ENCODE measurements at regions not wholly inside any gene's neighbourhood (a gene's known extent, or its start where the extent isn't known, plus 50 kb on each side); places are given as distances from the start of the nearest gene placed in this dataset.

GRCh38 chr7:25828468-25828867, 323.5 kb upstream of the NFE2L3 start:
- Mint-ChIP-seq H3K4me1 (ENCODE audit: low read depth, unreplicated experiment) (peaks cover 8% of the 10 kb centered on the region), H3K9me3 (ENCODE audit: unreplicated experiment) (no peaks in the 10 kb centered on the region), H3K36me3 (ENCODE audit: unreplicated experiment) (no peaks in the 10 kb centered on the region), H3K27ac (ENCODE audit: unreplicated experiment) (no peak overlapping the region), H3K27me3 (ENCODE audit: unreplicated experiment) (no peaks in the 10 kb centered on the region), H3K4me3 (ENCODE audit: unreplicated experiment) (no peak overlapping the region)
- no peak for DNase-seq
- TF ChIP-seq, protein P1, sequence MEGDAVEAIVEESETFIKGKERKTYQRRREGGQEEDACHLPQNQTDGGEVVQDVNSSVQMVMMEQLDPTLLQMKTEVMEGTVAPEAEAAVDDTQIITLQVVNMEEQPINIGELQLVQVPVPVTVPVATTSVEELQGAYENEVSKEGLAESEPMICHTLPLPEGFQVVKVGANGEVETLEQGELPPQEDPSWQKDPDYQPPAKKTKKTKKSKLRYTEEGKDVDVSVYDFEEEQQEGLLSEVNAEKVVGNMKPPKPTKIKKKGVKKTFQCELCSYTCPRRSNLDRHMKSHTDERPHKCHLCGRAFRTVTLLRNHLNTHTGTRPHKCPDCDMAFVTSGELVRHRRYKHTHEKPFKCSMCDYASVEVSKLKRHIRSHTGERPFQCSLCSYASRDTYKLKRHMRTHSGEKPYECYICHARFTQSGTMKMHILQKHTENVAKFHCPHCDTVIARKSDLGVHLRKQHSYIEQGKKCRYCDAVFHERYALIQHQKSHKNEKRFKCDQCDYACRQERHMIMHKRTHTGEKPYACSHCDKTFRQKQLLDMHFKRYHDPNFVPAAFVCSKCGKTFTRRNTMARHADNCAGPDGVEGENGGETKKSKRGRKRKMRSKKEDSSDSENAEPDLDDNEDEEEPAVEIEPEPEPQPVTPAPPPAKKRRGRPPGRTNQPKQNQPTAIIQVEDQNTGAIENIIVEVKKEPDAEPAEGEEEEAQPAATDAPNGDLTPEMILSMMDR (IDR thresholded peaks at IDR 0.05; ENCODE audit: partially characterized antibody, unreplicated experiment): no peak

GRCh38 chr7:25829663-25830062, 322.3 kb upstream of the NFE2L3 start:
- Mint-ChIP-seq H3K27me3 (ENCODE audit: unreplicated experiment) (no peaks in the 10 kb centered on the region), H3K4me1 (ENCODE audit: low read depth, unreplicated experiment) (peaks cover 8% of the 10 kb centered on the region), H3K36me3 (ENCODE audit: unreplicated experiment) (no peaks in the 10 kb centered on the region), H3K9me3 (ENCODE audit: unreplicated experiment) (no peaks in the 10 kb centered on the region), H3K4me3 (ENCODE audit: unreplicated experiment) (no peak overlapping the region), H3K27ac (ENCODE audit: unreplicated experiment) (no peak overlapping the region)
- no peak for DNase-seq
- TF ChIP-seq, protein P1 (IDR thresholded peaks at IDR 0.05; ENCODE audit: partially characterized antibody, unreplicated experiment): no peak

DNA sequence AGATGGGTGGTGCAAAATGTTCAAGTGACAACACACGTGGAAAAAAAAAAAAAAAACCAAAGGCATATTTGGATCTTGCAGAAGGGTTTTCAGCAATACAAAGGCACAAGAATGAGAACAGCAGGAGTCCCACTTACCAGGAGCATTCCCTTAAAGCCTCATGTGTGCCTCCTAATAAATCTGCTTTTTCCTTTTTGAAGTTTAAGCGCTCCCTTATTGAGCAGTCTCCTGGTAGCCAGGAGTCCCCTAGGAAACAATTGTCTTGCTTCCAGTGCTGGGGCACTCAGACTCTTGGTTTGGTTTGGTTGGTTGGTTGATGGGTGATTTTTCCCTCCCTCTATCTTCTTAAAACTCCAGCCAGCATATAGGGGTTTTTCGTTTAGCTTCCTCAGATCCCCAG, 321.8 kb upstream of the NFE2L3 start:
- no peak for DNase-seq
- H3K4me1 Mint-ChIP-seq (ENCODE audit: low read depth, unreplicated experiment): peaks cover 8% of the 10 kb centered on the region
- no peaks in the 10 kb centered on the region for H3K36me3 Mint-ChIP-seq (ENCODE audit: unreplicated experiment)

DNA sequence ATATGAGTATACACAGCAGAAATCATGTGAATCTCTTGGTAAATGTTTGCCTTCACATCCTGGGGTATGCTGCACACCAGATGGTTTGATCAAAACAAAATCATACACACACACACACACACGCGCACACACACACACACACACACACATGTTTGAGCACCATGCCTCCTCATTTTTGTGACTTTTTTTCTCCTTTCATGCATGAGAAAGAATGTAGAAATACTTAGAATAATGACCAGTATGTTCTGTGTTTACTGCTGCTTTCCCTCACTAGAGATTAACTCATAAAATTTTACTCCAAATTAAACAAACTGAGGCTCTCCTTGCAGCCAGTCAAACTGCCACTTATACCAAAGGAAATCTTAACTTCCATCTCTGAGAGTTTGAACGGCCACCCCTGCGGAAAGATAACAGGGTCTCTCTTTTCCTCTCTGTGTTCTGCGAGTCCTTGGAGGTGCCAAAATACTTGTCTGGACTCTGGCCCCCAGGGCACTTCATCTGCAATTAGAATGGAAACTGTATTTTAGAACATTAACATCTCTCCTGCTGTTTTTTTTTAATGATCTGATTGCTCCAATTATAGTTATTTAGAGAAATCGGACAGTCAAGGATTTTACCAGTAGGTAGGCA, 320.8 kb upstream of the NFE2L3 start:
- TF ChIP-seq, protein P1 (IDR thresholded peaks at IDR 0.05; ENCODE audit: partially characterized antibody, unreplicated experiment): no peak
- H3K36me3 Mint-ChIP-seq (ENCODE audit: unreplicated experiment): no peaks in the 10 kb centered on the region
- no peak overlapping the region for H3K27ac Mint-ChIP-seq (ENCODE audit: unreplicated experiment)
- H3K27me3 Mint-ChIP-seq (ENCODE audit: unreplicated experiment): no peaks in the 10 kb centered on the region
- no peaks in the 10 kb centered on the region for H3K9me3 Mint-ChIP-seq (ENCODE audit: unreplicated experiment)
- peaks cover 8% of the 10 kb centered on the region for H3K4me1 Mint-ChIP-seq (ENCODE audit: low read depth, unreplicated experiment)
- no peak for DNase-seq
- no peak overlapping the region for H3K4me3 Mint-ChIP-seq (ENCODE audit: unreplicated experiment)

More for the DNA sequence above, 321.8 kb upstream of the NFE2L3 start:
- H3K4me3 Mint-ChIP-seq (ENCODE audit: unreplicated experiment): no peak overlapping the region
- H3K27me3 Mint-ChIP-seq (ENCODE audit: unreplicated experiment): no peaks in the 10 kb centered on the region
- no peak overlapping the region for H3K27ac Mint-ChIP-seq (ENCODE audit: unreplicated experiment)
- TF ChIP-seq, protein P1 (IDR thresholded peaks at IDR 0.05; ENCODE audit: partially characterized antibody, unreplicated experiment): no peak
- H3K9me3 Mint-ChIP-seq (ENCODE audit: unreplicated experiment): no peaks in the 10 kb centered on the region

DNA sequence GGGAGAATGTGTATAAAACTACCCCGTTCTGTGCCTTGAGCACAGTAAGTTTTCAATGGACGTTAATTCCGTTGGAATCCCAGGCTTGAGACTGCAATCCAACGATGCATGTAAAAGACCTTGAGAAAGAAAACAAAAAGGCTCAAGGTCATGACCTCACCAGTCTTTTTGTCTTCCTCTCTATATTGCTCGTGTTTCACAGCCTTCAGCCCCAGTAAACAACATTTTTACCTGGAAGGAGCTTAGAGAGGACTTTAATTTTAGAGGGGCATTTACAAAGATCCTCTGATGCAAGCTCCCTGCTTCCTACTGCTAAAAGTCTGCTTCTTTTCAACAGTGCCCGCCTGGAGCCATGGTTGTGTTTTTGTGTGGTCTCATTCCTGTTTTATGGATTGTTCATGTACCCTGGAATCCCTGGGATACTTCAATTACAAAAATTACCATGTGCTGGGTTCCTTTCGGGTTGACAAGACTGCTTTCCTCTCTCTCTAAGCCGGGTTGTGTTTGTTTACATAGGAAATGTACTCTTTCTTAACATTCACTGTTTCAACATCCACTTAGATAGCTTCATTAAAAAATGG, 320.1 kb upstream of the NFE2L3 start:
- DNase-seq: no peak
- Mint-ChIP-seq H3K4me3 (ENCODE audit: unreplicated experiment) (no peak overlapping the region), H3K36me3 (ENCODE audit: unreplicated experiment) (no peaks in the 10 kb centered on the region), H3K27ac (ENCODE audit: unreplicated experiment) (no peak overlapping the region), H3K4me1 (ENCODE audit: low read depth, unreplicated experiment) (peaks cover 8% of the 10 kb centered on the region), H3K27me3 (ENCODE audit: unreplicated experiment) (no peaks in the 10 kb centered on the region), H3K9me3 (ENCODE audit: unreplicated experiment) (no peaks in the 10 kb centered on the region)
- TF ChIP-seq, protein P1 (IDR thresholded peaks at IDR 0.05; ENCODE audit: partially characterized antibody, unreplicated experiment): no peak

Data from glutamatergic neuron (in vitro differentiated cells).